Mucosa of rectum (tissue), 2 donors: ENCODE measurements at regions not wholly inside any gene's neighbourhood (a gene's known extent, or its start where the extent isn't known, plus 50 kb on each side); places are given as distances from the start of the nearest gene placed in this dataset.

ENCODE experiments used
- H3K27ac ChIP-seq, 2 donors: one replicate each; pipeline ENCODE4 v1.7.0; 2013; ENCODE audit warnings: inconsistent platforms in 2 of 2, low read depth in 2 of 2, low read length in 2 of 2
- H3K27me3 ChIP-seq, 2 donors: one replicate each; pipeline ENCODE4 v1.7.0; 2013; ENCODE audit warnings: low read length in 2 of 2; ENCODE audit not compliant: control insufficient read depth in 2 of 2, insufficient read depth in 2 of 2
- H3K36me3 ChIP-seq, 2 donors: one replicate each; pipeline ENCODE4 v1.7.0; 2013; ENCODE audit warnings: low read length in 2 of 2; ENCODE audit not compliant: control insufficient read depth in 2 of 2, insufficient read depth in 2 of 2
- H3K4me1 ChIP-seq, 2 donors: one replicate each; pipeline ENCODE4 v1.7.0; 2013; ENCODE audit warnings: low read length in 2 of 2, mild to moderate bottlenecking in 1 of 2; ENCODE audit not compliant: control insufficient read depth in 2 of 2, insufficient read depth in 2 of 2
- H3K4me3 ChIP-seq, 2 donors: one replicate each; pipeline ENCODE4 v1.7.0; 2013; ENCODE audit warnings: low read length in 2 of 2
- H3K9ac ChIP-seq, 2 donors: one replicate each; pipeline ENCODE4 v1.7.0; 2013; ENCODE audit warnings: low read length in 2 of 2, low read depth in 1 of 2, mild to moderate bottlenecking in 1 of 2
- H3K9me3 ChIP-seq, 2 donors: one replicate each; pipeline ENCODE4 v1.7.0; 2013; ENCODE audit warnings: low read length in 2 of 2; ENCODE audit not compliant: control insufficient read depth in 2 of 2
- donor health status: healthy.
- donor health status: Normal muscosa, but diverticular disease.

DNA sequence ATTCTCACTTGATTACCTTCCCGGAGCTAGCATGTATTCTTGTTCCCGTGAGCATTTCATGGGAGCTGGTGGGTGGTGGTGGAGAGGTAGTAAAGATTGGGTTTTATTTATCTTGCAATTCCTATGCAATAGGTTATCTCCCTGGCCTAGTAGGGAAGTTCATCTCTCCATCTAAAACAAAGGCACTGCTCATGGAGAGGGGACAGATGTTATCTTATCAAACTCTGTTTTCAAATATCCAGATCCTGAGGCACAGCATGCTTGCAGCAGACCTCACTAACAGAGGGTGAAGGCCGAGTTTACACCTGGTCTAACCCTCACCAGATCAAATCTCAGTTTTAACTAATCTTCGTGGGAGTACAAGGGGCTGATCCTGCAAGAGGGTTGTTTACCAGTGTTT is 98.9 kb downstream of the CYRIA start:
- Histone ChIP-seq H3K36me3 (peaks cover 0 to 3% of the 10 kb centered on the region in 2 donors), H3K4me1 (no peaks in the 10 kb centered on the region), H3K27ac (no peak overlapping the region), H3K27me3 (no peaks in the 10 kb centered on the region), H3K9me3 (no peaks in the 10 kb centered on the region), H3K9ac (no peak overlapping the region), H3K4me3 (no peak overlapping the region)

DNA sequence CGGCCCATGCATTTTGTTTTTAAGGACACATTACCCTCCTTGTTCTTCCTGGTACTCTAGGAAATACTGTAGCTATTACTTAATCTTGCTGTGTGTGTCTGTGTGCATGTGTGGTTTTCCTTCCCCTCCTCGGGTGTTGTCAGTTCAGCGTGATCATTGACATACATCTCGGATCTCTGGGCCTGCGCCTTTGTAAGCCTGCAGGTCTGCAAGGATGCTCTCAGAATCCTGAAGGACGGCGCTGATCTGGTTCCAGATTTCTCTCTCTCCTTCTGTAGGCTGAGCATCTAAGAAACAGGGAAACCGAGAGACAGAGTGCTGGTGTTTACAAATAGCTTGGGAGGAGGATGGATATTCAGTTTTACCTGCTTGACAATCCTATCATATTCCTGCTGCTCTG is 100.2 kb downstream of the CYRIA start:
- no peaks in the 10 kb centered on the region for H3K9me3 ChIP-seq
- H3K4me1 ChIP-seq = no peaks in the 10 kb centered on the region
- no peak overlapping the region for H3K27ac ChIP-seq
- no peak overlapping the region for H3K4me3 ChIP-seq
- H3K9ac ChIP-seq = no peak overlapping the region
- H3K36me3 ChIP-seq = peaks cover 0 to 3% of the 10 kb centered on the region in 2 donors
- no peaks in the 10 kb centered on the region for H3K27me3 ChIP-seq

- H3K36me3 ChIP-seq = peaks cover 2 to 11% of the 10 kb centered on the region in 2 donors
- no peaks in the 10 kb centered on the region for H3K27me3 ChIP-seq
- H3K4me3 ChIP-seq = no peak overlapping the region
- H3K4me1 ChIP-seq = no peaks in the 10 kb centered on the region
- H3K9ac ChIP-seq = no peak overlapping the region
- no peak overlapping the region for H3K27ac ChIP-seq
- H3K9me3 ChIP-seq = no peaks in the 10 kb centered on the region
Measured at GRCh38 chr2:16561676-16562075, 104.0 kb downstream of the CYRIA start.

DNA sequence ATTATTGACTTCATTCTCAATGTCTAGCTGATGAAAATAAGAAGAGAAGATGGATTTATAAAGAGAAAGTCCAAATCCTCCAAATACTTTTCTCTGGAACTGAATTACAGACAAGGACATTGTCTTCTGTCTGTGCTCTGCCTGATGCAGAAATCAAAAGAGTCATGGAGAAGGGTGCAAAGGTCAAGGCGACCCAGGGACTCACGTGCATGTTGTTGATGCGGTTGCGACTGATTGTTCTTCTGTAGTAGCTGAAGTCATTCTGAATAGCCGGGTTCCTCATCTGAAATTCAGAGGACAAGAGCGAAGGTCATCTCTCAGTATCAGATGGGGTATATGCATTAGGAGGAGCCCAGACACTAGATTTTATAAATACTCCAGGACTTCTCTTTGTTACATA is 104.4 kb downstream of the CYRIA start:
- no peak overlapping the region for H3K4me3 ChIP-seq
- H3K36me3 ChIP-seq = peaks cover 3 to 14% of the 10 kb centered on the region in 2 donors

DNA sequence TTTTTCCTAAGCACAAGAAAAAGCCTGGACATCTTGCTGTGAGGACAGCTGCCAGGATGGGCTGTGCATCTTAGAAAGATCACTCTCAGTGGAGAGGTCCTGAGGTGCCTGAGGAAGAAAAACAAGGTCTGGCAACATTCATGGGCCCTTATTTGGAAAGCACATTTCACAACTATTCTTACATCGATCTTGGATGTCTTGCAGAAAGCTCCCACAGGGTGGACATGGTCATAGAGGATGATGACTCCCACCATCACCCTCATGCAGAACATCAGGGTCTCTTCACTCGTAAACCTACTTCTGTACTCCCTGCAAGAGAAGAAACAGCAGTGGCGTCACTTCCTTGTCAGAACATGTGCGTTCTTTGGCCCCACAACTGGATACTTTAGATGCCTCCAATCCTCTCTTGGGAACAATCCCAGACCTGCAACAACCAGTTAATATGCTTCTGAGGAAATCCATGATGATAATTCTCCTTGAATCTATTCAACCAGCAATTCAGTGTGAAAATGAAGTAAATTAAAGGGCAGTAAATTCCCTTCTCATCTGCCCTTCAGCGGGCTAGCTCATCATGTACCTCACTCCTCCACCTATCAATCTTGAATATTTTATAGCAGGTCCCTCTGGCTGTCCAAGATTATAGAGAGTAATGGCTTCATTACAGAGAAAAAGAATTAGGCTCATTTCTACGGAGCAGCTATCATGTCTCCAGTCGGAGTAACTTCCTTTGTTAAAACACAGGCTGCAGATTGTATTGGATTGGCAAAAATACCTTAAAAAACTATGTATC is 106.2 kb downstream of the CYRIA start:
- H3K9ac ChIP-seq = no peak overlapping the region
- no peak overlapping the region for H3K4me3 ChIP-seq
- no peak overlapping the region for H3K27ac ChIP-seq
- H3K9me3 ChIP-seq = no peaks in the 10 kb centered on the region
- H3K27me3 ChIP-seq = no peaks in the 10 kb centered on the region
- H3K36me3 ChIP-seq = peaks cover 6 to 16% of the 10 kb centered on the region in 2 donors
- no peaks in the 10 kb centered on the region for H3K4me1 ChIP-seq

More for the DNA sequence above, 104.4 kb downstream of the CYRIA start:
- Histone ChIP-seq H3K4me1 (no peaks in the 10 kb centered on the region), H3K9ac (no peak overlapping the region), H3K27me3 (no peaks in the 10 kb centered on the region), H3K27ac (no peak overlapping the region), H3K9me3 (no peaks in the 10 kb centered on the region)

DNA sequence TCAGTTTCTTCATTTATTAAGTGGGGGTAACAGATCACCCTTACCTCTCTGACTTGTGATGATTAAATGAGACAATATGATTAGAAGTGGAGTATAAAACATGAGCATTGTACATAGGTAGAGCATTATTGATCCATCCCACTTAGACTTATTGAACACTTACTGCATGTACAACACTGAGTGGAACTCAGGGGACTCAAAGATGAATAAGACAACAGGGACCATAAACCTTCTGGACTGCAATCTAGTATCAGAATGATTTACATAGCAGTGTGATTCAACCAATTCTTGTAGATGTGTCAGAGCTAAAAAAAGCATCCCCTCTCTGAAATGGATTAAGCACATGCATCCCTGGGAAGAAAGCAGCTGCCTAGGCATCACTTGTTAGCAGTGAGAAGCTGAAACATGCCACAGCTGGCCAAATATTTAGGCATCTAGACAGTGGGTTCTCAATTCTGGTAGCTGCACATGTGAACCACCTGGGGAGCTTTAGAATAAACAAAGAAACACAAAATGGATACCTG is 111.5 kb downstream of the CYRIA start:
- no peaks in the 10 kb centered on the region for H3K27me3 ChIP-seq
- H3K4me1 ChIP-seq = no peaks in the 10 kb centered on the region
- H3K4me3 ChIP-seq = no peak overlapping the region
- no peaks in the 10 kb centered on the region for H3K9me3 ChIP-seq
- no peak overlapping the region for H3K27ac ChIP-seq
- peaks cover 6 to 13% of the 10 kb centered on the region in 2 donors for H3K36me3 ChIP-seq
- no peak overlapping the region for H3K9ac ChIP-seq

- peaks cover 4 to 10% of the 10 kb centered on the region in 2 donors for H3K36me3 ChIP-seq
- no peak overlapping the region for H3K9ac ChIP-seq
- H3K27ac ChIP-seq = no peak overlapping the region
- no peaks in the 10 kb centered on the region for H3K4me1 ChIP-seq
- no peak overlapping the region for H3K4me3 ChIP-seq
- H3K27me3 ChIP-seq = no peaks in the 10 kb centered on the region
- H3K9me3 ChIP-seq = no peaks in the 10 kb centered on the region
Measured at GRCh38 chr2:16553226-16553625, 112.4 kb downstream of the CYRIA start.

- peaks cover 4 to 8% of the 10 kb centered on the region in 2 donors for H3K36me3 ChIP-seq
- H3K9ac ChIP-seq = no peak overlapping the region
- no peak overlapping the region for H3K4me3 ChIP-seq
- no peaks in the 10 kb centered on the region for H3K27me3 ChIP-seq
- H3K4me1 ChIP-seq = no peaks in the 10 kb centered on the region
- H3K27ac ChIP-seq = no peak overlapping the region
- no peaks in the 10 kb centered on the region for H3K9me3 ChIP-seq
Measured at GRCh38 chr2:16552202-16552601, 113.4 kb downstream of the CYRIA start.

- Histone ChIP-seq H3K36me3 (no peaks in the 10 kb centered on the region), H3K4me1 (no peaks in the 10 kb centered on the region), H3K9me3 (no peaks in the 10 kb centered on the region), H3K4me3 (no peak overlapping the region), H3K9ac (no peak overlapping the region), H3K27me3 (no peaks in the 10 kb centered on the region), H3K27ac (no peak overlapping the region)
Measured at GRCh38 chr2:16548036-16548435, 117.6 kb downstream of the CYRIA start.

- Histone ChIP-seq H3K9ac (no peak overlapping the region), H3K9me3 (no peaks in the 10 kb centered on the region), H3K36me3 (no peaks in the 10 kb centered on the region), H3K4me3 (no peak overlapping the region), H3K27ac (no peak overlapping the region), H3K4me1 (no peaks in the 10 kb centered on the region), H3K27me3 (no peaks in the 10 kb centered on the region)
Measured at GRCh38 chr2:16546128-16546754, 119.4 kb downstream of the CYRIA start.
